Neural cell (in vitro differentiated cells): ENCODE measurements at regions not wholly inside any gene's neighbourhood (a gene's known extent, or its start where the extent isn't known, plus 50 kb on each side); places are given as distances from the start of the nearest gene placed in this dataset.

ENCODE experiments used
- CTCF ChIP-seq: fragments of 450-650 bp; IDR thresholded peaks from 2 replicates; pipeline ENCODE4 v1.5.1; 2014; ENCODE audit warnings: antibody characterized with exemption, mild to moderate bottlenecking, moderate library complexity; ENCODE audit not compliant: poor library complexity, severe bottlenecking
- EP300 ChIP-seq: fragments of 450-650 bp; conservative IDR thresholded peaks from 2 replicates; pipeline ENCODE4 v1.6.1; 2014; ENCODE audit warnings: antibody characterized with exemption, mild to moderate bottlenecking, moderate library complexity; ENCODE audit not compliant: poor library complexity, severe bottlenecking
- EZH2 ChIP-seq: fragments of 200-600, 300-800 bp; shearing (Covaris generic), sonication (generic); IDR thresholded peaks from 2 replicates; pipeline ENCODE4 v1.6.1; 2014; ENCODE audit warnings: antibody characterized with exemption, low read length, borderline replicate concordance, mild to moderate bottlenecking; ENCODE audit not compliant: insufficient read depth, poor library complexity, severe bottlenecking
- POLR2AphosphoS5 ChIP-seq: IDR thresholded peaks from 2 replicates; pipeline ENCODE4 v1.6.1; 2012
- TAF1 ChIP-seq: IDR thresholded peaks from 2 replicates; pipeline ENCODE4 v1.6.1; 2012; ENCODE audit warnings: low read depth
- TF ChIP-seq, protein P1 (sequence below): IDR thresholded peaks from 2 replicates; pipeline ENCODE4 v1.6.1; 2012; ENCODE audit warnings: borderline replicate concordance

DNA sequence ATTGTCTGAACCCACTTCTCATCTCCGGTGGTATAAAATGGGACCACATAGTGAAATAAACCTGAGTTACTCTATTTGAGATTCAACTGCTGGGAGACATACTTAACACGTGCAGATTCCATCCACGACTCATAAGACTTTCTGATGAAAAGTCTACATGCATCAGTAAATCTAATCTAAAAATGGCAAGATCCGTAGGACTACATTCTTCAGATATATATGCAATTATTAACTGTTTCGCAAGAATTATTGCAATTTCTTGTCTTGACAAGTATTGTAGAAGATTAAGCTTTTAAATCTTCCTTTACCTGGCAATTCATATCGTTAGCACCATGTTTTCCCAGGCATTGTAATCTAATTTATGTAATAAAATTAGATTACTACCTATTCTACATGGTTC, 718.7 kb upstream of the CBLB start:
- TF ChIP-seq, protein P1, sequence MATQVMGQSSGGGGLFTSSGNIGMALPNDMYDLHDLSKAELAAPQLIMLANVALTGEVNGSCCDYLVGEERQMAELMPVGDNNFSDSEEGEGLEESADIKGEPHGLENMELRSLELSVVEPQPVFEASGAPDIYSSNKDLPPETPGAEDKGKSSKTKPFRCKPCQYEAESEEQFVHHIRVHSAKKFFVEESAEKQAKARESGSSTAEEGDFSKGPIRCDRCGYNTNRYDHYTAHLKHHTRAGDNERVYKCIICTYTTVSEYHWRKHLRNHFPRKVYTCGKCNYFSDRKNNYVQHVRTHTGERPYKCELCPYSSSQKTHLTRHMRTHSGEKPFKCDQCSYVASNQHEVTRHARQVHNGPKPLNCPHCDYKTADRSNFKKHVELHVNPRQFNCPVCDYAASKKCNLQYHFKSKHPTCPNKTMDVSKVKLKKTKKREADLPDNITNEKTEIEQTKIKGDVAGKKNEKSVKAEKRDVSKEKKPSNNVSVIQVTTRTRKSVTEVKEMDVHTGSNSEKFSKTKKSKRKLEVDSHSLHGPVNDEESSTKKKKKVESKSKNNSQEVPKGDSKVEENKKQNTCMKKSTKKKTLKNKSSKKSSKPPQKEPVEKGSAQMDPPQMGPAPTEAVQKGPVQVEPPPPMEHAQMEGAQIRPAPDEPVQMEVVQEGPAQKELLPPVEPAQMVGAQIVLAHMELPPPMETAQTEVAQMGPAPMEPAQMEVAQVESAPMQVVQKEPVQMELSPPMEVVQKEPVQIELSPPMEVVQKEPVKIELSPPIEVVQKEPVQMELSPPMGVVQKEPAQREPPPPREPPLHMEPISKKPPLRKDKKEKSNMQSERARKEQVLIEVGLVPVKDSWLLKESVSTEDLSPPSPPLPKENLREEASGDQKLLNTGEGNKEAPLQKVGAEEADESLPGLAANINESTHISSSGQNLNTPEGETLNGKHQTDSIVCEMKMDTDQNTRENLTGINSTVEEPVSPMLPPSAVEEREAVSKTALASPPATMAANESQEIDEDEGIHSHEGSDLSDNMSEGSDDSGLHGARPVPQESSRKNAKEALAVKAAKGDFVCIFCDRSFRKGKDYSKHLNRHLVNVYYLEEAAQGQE = no peak
- TF ChIP-seq EZH2 = no peak
- no peak for TF ChIP-seq CTCF
- TF ChIP-seq POLR2AphosphoS5 = no peak
- TF ChIP-seq EP300 = no peak
- no peak for TF ChIP-seq TAF1
